ENCODE measurements at regions not wholly inside any gene's neighbourhood (a gene's known extent, or its start where the extent isn't known, plus 50 kb on each side); places are given as distances from the start of the nearest gene placed in this dataset.

- Histone ChIP-seq H3K9me3 (ENCODE audit: control insufficient read depth, insufficient read depth, low read length) (no peaks in the 10 kb centered on the region), H3K4me1 (ENCODE audit: control insufficient read depth, insufficient read depth, low read length) (peaks cover 9% of the 10 kb centered on the region), H3K36me3 (ENCODE audit: control insufficient read depth, insufficient read depth, low read length) (no peaks in the 10 kb centered on the region), H3K9ac (ENCODE audit: low read depth, low read length) (no peak overlapping the region), H3K27me3 (ENCODE audit: control insufficient read depth, insufficient read depth, low read length) (no peaks in the 10 kb centered on the region), H3K4me3 (ENCODE audit: low read depth, low read length) (no peak overlapping the region), H3K27ac (ENCODE audit: low read depth, low read length) (no peak overlapping the region)
These were observed 620.7 kb upstream of the BTBD3 start for GRCh38 chr20:11296951-11297350.

DNA sequence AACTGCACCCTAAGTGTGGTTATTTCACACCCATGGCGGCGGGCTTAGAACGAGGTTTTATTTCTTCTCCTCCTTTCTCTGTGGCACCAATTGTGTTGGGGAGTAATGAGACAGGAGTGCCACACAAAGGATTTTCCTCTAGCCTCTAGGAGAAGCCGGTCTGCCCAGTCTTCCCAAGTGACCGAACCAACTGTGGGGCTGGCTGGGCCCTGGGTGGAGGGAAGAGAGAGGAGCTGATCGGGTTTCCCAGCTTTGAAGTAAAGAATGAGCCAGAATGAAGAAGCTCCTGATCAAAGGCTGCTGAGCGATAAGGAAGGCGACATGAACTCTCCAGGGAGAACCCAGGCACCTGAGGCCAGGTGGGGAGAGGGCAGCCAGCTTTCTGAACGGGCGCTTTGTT, 616.0 kb upstream of the BTBD3 start:
- no peak overlapping the region for H3K4me3 ChIP-seq (ENCODE audit: low read depth, low read length)
- no peaks in the 10 kb centered on the region for H3K27me3 ChIP-seq (ENCODE audit: control insufficient read depth, insufficient read depth, low read length)
- no peaks in the 10 kb centered on the region for H3K36me3 ChIP-seq (ENCODE audit: control insufficient read depth, insufficient read depth, low read length)
- H3K4me1 ChIP-seq (ENCODE audit: control insufficient read depth, insufficient read depth, low read length) = peaks cover 12% of the 10 kb centered on the region
- peaks cover 4% of the 10 kb centered on the region for H3K9me3 ChIP-seq (ENCODE audit: control insufficient read depth, insufficient read depth, low read length)
- no peak overlapping the region for H3K27ac ChIP-seq (ENCODE audit: low read depth, low read length)
- H3K9ac ChIP-seq (ENCODE audit: low read depth, low read length) = no peak overlapping the region

DNA sequence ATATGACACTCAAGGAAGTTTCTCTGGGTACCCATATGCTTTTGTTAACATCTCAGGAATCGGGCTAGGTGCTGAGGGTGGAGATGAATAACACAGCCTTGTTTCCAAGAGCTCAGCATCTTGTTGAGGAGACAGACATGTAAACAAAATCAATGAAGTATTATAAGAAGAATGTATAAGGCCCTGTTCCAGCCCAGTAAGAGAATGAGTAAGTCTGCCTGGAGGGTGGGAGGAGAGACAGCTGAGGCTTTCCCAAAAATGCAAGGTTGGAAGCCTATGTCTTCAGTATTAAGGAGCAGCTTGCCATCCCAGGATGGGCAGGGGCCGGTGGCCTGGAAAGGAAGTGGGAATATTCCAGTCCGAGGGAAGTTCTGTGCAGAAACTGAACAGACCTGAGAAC, 615.3 kb upstream of the BTBD3 start:
- no peaks in the 10 kb centered on the region for H3K27me3 ChIP-seq (ENCODE audit: control insufficient read depth, insufficient read depth, low read length)
- H3K9ac ChIP-seq (ENCODE audit: low read depth, low read length) = no peak overlapping the region
- H3K4me1 ChIP-seq (ENCODE audit: control insufficient read depth, insufficient read depth, low read length) = peaks cover 5% of the 10 kb centered on the region
- H3K9me3 ChIP-seq (ENCODE audit: control insufficient read depth, insufficient read depth, low read length) = peaks cover 4% of the 10 kb centered on the region
- H3K27ac ChIP-seq (ENCODE audit: low read depth, low read length) = no peak overlapping the region
- H3K4me3 ChIP-seq (ENCODE audit: low read depth, low read length) = no peak overlapping the region
- no peaks in the 10 kb centered on the region for H3K36me3 ChIP-seq (ENCODE audit: control insufficient read depth, insufficient read depth, low read length)

GRCh38 chr20:11304795-11305194, 612.9 kb upstream of the BTBD3 start:
- H3K9ac ChIP-seq (ENCODE audit: low read depth, low read length) = no peak overlapping the region
- no peak overlapping the region for H3K4me3 ChIP-seq (ENCODE audit: low read depth, low read length)
- no peaks in the 10 kb centered on the region for H3K36me3 ChIP-seq (ENCODE audit: control insufficient read depth, insufficient read depth, low read length)

DNA sequence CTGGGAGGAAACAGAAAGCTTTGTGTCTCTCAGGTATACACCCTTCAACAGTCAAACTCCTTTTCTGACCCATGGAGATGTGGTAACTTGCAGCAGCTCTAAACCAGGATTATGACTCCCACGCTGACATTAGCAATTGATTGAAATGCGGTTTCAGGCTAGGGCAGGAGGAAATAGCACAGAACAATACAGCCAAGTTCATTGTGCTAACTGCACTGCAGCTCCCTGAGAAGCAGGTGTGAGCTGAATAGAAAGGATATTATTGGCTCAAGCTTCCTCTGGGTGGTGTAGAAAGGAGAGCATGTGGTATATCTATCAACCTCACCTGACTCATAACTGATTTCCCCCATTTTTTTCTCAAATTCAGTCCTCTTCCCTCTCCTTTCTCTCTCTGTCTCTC, 612.3 kb upstream of the BTBD3 start:
- no peak overlapping the region for H3K4me3 ChIP-seq (ENCODE audit: low read depth, low read length)
- H3K27me3 ChIP-seq (ENCODE audit: control insufficient read depth, insufficient read depth, low read length) = no peaks in the 10 kb centered on the region
- H3K9ac ChIP-seq (ENCODE audit: low read depth, low read length) = no peak overlapping the region
- no peak overlapping the region for H3K27ac ChIP-seq (ENCODE audit: low read depth, low read length)
- peaks cover 4% of the 10 kb centered on the region for H3K9me3 ChIP-seq (ENCODE audit: control insufficient read depth, insufficient read depth, low read length)
- H3K36me3 ChIP-seq (ENCODE audit: control insufficient read depth, insufficient read depth, low read length) = no peaks in the 10 kb centered on the region
- H3K4me1 ChIP-seq (ENCODE audit: control insufficient read depth, insufficient read depth, low read length) = peaks cover 4% of the 10 kb centered on the region; the same call in 1 of the 2 replicates

More at GRCh38 chr20:11304795-11305194, 612.9 kb upstream of the BTBD3 start:
- Histone ChIP-seq H3K27ac (ENCODE audit: low read depth, low read length) (no peak overlapping the region), H3K9me3 (ENCODE audit: control insufficient read depth, insufficient read depth, low read length) (peaks cover 4% of the 10 kb centered on the region), H3K27me3 (ENCODE audit: control insufficient read depth, insufficient read depth, low read length) (no peaks in the 10 kb centered on the region), H3K4me1 (ENCODE audit: control insufficient read depth, insufficient read depth, low read length) (peaks cover 4% of the 10 kb centered on the region; the same call in 1 of the 2 replicates)

- Histone ChIP-seq H3K27ac (ENCODE audit: low read depth, low read length) (no peak overlapping the region), H3K9ac (ENCODE audit: low read depth, low read length) (no peak overlapping the region), H3K9me3 (ENCODE audit: control insufficient read depth, insufficient read depth, low read length) (no peaks in the 10 kb centered on the region; the same call in 1 of the 2 replicates), H3K4me1 (ENCODE audit: control insufficient read depth, insufficient read depth, low read length) (no peaks in the 10 kb centered on the region), H3K4me3 (ENCODE audit: low read depth, low read length) (no peak overlapping the region), H3K27me3 (ENCODE audit: control insufficient read depth, insufficient read depth, low read length) (no peaks in the 10 kb centered on the region), H3K36me3 (ENCODE audit: control insufficient read depth, insufficient read depth, low read length) (no peaks in the 10 kb centered on the region)
These were observed 606.0 kb upstream of the BTBD3 start for GRCh38 chr20:11311659-11312224.

- Histone ChIP-seq H3K27ac (ENCODE audit: low read depth, low read length) (no peak overlapping the region), H3K4me3 (ENCODE audit: low read depth, low read length) (no peak overlapping the region), H3K27me3 (ENCODE audit: control insufficient read depth, insufficient read depth, low read length) (no peaks in the 10 kb centered on the region), H3K36me3 (ENCODE audit: control insufficient read depth, insufficient read depth, low read length) (no peaks in the 10 kb centered on the region), H3K9me3 (ENCODE audit: control insufficient read depth, insufficient read depth, low read length) (no peaks in the 10 kb centered on the region; the same call in 1 of the 2 replicates), H3K4me1 (ENCODE audit: control insufficient read depth, insufficient read depth, low read length) (no peaks in the 10 kb centered on the region), H3K9ac (ENCODE audit: low read depth, low read length) (no peak overlapping the region)
These were observed 602.2 kb upstream of the BTBD3 start for GRCh38 chr20:11315525-11315924.

DNA sequence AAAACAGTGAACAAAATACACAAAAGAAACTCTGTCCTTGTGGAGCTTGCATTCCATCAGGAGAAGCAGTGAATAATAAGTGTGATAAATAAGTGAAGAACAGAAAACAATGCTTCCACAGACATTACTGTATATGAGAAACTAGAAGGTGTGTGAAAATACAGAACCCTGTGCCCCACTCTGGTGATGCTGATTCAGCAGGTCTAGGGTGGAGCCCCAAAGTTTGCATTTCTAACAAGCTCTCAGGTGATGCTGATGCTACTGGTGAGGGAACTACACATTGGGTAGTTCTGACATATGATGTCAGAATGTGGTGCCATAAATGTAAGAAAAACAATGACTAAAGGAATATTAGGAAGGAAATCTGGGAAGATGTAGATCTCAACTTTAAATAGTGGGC, 601.4 kb upstream of the BTBD3 start:
- no peaks in the 10 kb centered on the region; the same call in 1 of the 2 replicates for H3K9me3 ChIP-seq (ENCODE audit: control insufficient read depth, insufficient read depth, low read length)

DNA sequence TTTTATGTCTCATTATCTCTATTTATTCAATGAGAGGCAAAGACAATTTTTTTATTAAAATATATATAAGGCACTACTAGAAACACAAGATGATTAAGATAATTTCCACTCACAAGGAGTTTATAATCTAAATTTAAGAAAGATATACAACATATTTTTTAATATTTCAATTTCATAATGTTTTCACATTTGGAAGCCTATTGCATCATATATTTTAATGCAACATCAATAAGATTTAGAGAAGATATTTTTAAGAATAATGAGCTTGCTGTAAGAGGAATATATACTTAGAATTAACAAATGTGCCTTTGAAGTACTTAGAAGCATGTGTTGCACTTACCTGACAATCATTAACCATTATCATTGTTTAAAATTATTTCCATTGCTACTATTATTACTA, 597.7 kb upstream of the BTBD3 start:
- H3K9me3 ChIP-seq (ENCODE audit: control insufficient read depth, insufficient read depth, low read length) = peaks cover 4% of the 10 kb centered on the region
- no peaks in the 10 kb centered on the region for H3K36me3 ChIP-seq (ENCODE audit: control insufficient read depth, insufficient read depth, low read length)
- no peak overlapping the region for H3K27ac ChIP-seq (ENCODE audit: low read depth, low read length)
- H3K4me3 ChIP-seq (ENCODE audit: low read depth, low read length) = no peak overlapping the region
- no peaks in the 10 kb centered on the region for H3K4me1 ChIP-seq (ENCODE audit: control insufficient read depth, insufficient read depth, low read length)
- H3K27me3 ChIP-seq (ENCODE audit: control insufficient read depth, insufficient read depth, low read length) = no peaks in the 10 kb centered on the region
- H3K9ac ChIP-seq (ENCODE audit: low read depth, low read length) = no peak overlapping the region

More for the DNA sequence above, 601.4 kb upstream of the BTBD3 start:
- H3K27ac ChIP-seq (ENCODE audit: low read depth, low read length) = no peak overlapping the region
- no peak overlapping the region for H3K4me3 ChIP-seq (ENCODE audit: low read depth, low read length)
- H3K4me1 ChIP-seq (ENCODE audit: control insufficient read depth, insufficient read depth, low read length) = no peaks in the 10 kb centered on the region
- H3K27me3 ChIP-seq (ENCODE audit: control insufficient read depth, insufficient read depth, low read length) = no peaks in the 10 kb centered on the region
- H3K9ac ChIP-seq (ENCODE audit: low read depth, low read length) = no peak overlapping the region
- H3K36me3 ChIP-seq (ENCODE audit: control insufficient read depth, insufficient read depth, low read length) = no peaks in the 10 kb centered on the region

DNA sequence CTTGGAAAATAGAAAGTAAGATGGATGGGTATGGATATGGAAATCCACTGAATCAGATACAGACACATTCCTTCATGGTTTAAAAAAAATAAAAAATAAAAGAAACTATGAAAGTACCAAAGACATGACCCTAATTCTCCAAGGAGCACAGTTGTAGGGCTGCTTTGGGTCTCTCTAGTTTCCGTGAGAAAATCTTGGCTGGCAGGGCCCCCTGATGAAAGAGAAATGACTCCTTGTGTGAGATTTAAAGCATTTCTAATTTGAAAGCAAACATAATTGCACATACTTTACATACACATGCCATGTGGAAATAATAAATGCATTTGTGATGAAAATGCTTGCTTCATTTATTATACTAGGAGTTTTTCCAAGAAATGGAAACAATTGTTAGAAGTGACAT, 593.9 kb upstream of the BTBD3 start:
- Histone ChIP-seq H3K9me3 (ENCODE audit: control insufficient read depth, insufficient read depth, low read length) (peaks cover 4% of the 10 kb centered on the region; the same call in 1 of the 2 replicates), H3K9ac (ENCODE audit: low read depth, low read length) (no peak overlapping the region), H3K36me3 (ENCODE audit: control insufficient read depth, insufficient read depth, low read length) (no peaks in the 10 kb centered on the region), H3K4me3 (ENCODE audit: low read depth, low read length) (no peak overlapping the region), H3K27me3 (ENCODE audit: control insufficient read depth, insufficient read depth, low read length) (no peaks in the 10 kb centered on the region), H3K27ac (ENCODE audit: low read depth, low read length) (no peak overlapping the region), H3K4me1 (ENCODE audit: control insufficient read depth, insufficient read depth, low read length) (no peaks in the 10 kb centered on the region)

- no peak overlapping the region for H3K27ac ChIP-seq (ENCODE audit: low read depth, low read length)
- H3K9me3 ChIP-seq (ENCODE audit: control insufficient read depth, insufficient read depth, low read length) = peaks cover 4% of the 10 kb centered on the region; the same call in 1 of the 2 replicates
- H3K4me3 ChIP-seq (ENCODE audit: low read depth, low read length) = no peak overlapping the region
- no peaks in the 10 kb centered on the region for H3K36me3 ChIP-seq (ENCODE audit: control insufficient read depth, insufficient read depth, low read length)
- H3K4me1 ChIP-seq (ENCODE audit: control insufficient read depth, insufficient read depth, low read length) = no peaks in the 10 kb centered on the region
- H3K9ac ChIP-seq (ENCODE audit: low read depth, low read length) = no peak overlapping the region
- H3K27me3 ChIP-seq (ENCODE audit: control insufficient read depth, insufficient read depth, low read length) = no peaks in the 10 kb centered on the region
These were observed 592.7 kb upstream of the BTBD3 start for GRCh38 chr20:11324990-11325389.

All from HUES48 (cell line).